Hematopoietic multipotent progenitor cell treated with erythropoietin and hydrocortisone succinate and interleukin-3 and kit ligand, for 4 days (in vitro differentiated cells): ENCODE measurements at regions not wholly inside any gene's neighbourhood (a gene's known extent, or its start where the extent isn't known, plus 50 kb on each side); places are given as distances from the start of the nearest gene placed in this dataset.
A peak's percentile ranks its signal among the peaks of the same experiment; 100 is the strongest.

Experiments
- DNase-seq: peaks from one replicate; pipeline ENCODE4 v3.0.0-alpha.2; 2015

GRCh38 chr22:46067159-46068111, 82.9 kb upstream of the PPARA start:
- peak; percentile 28 for DNase-seq

GRCh38 chr22:46068181-46068592, 82.1 kb upstream of the PPARA start:
- no peak for DNase-seq

- DNase-seq = peak; percentile 68
These were observed 81.5 kb upstream of the PPARA start for GRCh38 chr22:46068593-46069491.

- peak; percentile 98 for DNase-seq
These were observed 80.7 kb upstream of the PPARA start for GRCh38 chr22:46069521-46070214.

GRCh38 chr22:46070215-46070802, 80.0 kb upstream of the PPARA start:
- peak; percentile 82 for DNase-seq

GRCh38 chr22:46070803-46071450, 79.4 kb upstream of the PPARA start:
- peak; percentile 91 for DNase-seq

GRCh38 chr22:46071451-46072109, 78.7 kb upstream of the PPARA start:
- DNase-seq = peak; percentile 97

- peak; percentile 83 for DNase-seq
These were observed 78.0 kb upstream of the PPARA start for GRCh38 chr22:46072110-46072881.

- no peak for DNase-seq
These were observed 77.2 kb upstream of the PPARA start for GRCh38 chr22:46072981-46073682.

- no peak for DNase-seq
These were observed 76.4 kb upstream of the PPARA start for GRCh38 chr22:46073683-46074504.

GRCh38 chr22:46074771-46075551, 75.4 kb upstream of the PPARA start:
- DNase-seq = peak; percentile 37

- no peak for DNase-seq
These were observed 74.4 kb upstream of the PPARA start for GRCh38 chr22:46075764-46076531.

GRCh38 chr22:46076651-46077339, 73.5 kb upstream of the PPARA start:
- DNase-seq = no peak

GRCh38 chr22:46077669-46078099, 72.6 kb upstream of the PPARA start:
- no peak for DNase-seq

GRCh38 chr22:46078241-46079092, 71.9 kb upstream of the PPARA start:
- no peak for DNase-seq
